BLaER1 (cell line): ENCODE measurements at regions not wholly inside any gene's neighbourhood (a gene's known extent, or its start where the extent isn't known, plus 50 kb on each side); places are given as distances from the start of the nearest gene placed in this dataset.
"Not testable (repeated sequence)": the region's sequence is repeated elsewhere in the genome, so short reads cannot be mapped to it uniquely, and the experiment has no call there.

ENCODE experiments used
- H3K27ac ChIP-seq: shearing (Covaris generic); formaldehyde crosslinking; 2 replicates; pipeline ENCODE4 v1.8.1; 2022
- H3K27me3 ChIP-seq: shearing (Covaris generic); formaldehyde crosslinking; 2 replicates; pipeline ENCODE4 v1.8.1; 2022
- H3K36me3 ChIP-seq: shearing (Covaris generic); formaldehyde crosslinking; 2 replicates; pipeline ENCODE4 v1.8.1; 2022
- H3K4me1 ChIP-seq: shearing (Covaris generic); formaldehyde crosslinking; 2 replicates; pipeline ENCODE4 v1.8.1; 2022
- H3K4me2 ChIP-seq: shearing (Covaris generic); formaldehyde crosslinking; 2 replicates; pipeline ENCODE4 v1.8.1; 2022
- H3K4me3 ChIP-seq: shearing (Covaris generic); formaldehyde crosslinking; 2 replicates; pipeline ENCODE4 v1.8.1; 2022
- H3K9ac ChIP-seq: shearing (Covaris generic); formaldehyde crosslinking; 2 replicates; pipeline ENCODE4 v1.8.1; 2022
- H3K9me3 ChIP-seq: shearing (Covaris generic); formaldehyde crosslinking; 2 replicates; pipeline ENCODE4 v1.8.1; 2022
- H4K20me1 ChIP-seq: shearing (Covaris generic); formaldehyde crosslinking; 2 replicates; pipeline ENCODE4 v1.8.1; 2022
- Cebpa-rat ChIP-seq: shearing (Covaris generic); IDR thresholded peaks from 2 replicates; pipeline ENCODE4 v1.8.1; 2022

- no peak for TF ChIP-seq Cebpa-rat
These were observed 337.6 kb downstream of the FGF10 start for GRCh38 chr5:44051591-44051990.

GRCh38 chr5:44048276-44048984 is 340.8 kb downstream of the FGF10 start:
- Histone ChIP-seq H3K27me3 (no peaks in the 10 kb centered on the region), H4K20me1 (no peaks in the 10 kb centered on the region), H3K4me2 (no peak overlapping the region), H3K9me3 (no peaks in the 10 kb centered on the region), H3K9ac (no peak overlapping the region), H3K36me3 (no peaks in the 10 kb centered on the region), H3K4me1 (no peaks in the 10 kb centered on the region), H3K27ac (no peak overlapping the region), H3K4me3 (no peak overlapping the region)
- TF ChIP-seq Cebpa-rat, result no peak

More at GRCh38 chr5:44051591-44051990, 337.6 kb downstream of the FGF10 start:
- no peak overlapping the region for H3K4me3 ChIP-seq
- H3K27me3 ChIP-seq, result no peaks in the 10 kb centered on the region
- no peak overlapping the region for H3K9ac ChIP-seq
- no peaks in the 10 kb centered on the region for H3K4me1 ChIP-seq
- no peak overlapping the region for H3K4me2 ChIP-seq
- H3K9me3 ChIP-seq, result no peaks in the 10 kb centered on the region
- no peak overlapping the region for H3K27ac ChIP-seq
- no peaks in the 10 kb centered on the region for H3K36me3 ChIP-seq
- H4K20me1 ChIP-seq, result no peaks in the 10 kb centered on the region

GRCh38 chr5:44046619-44047364 is 342.4 kb downstream of the FGF10 start:
- H3K36me3 ChIP-seq, result no peaks in the 10 kb centered on the region
- no peak overlapping the region for H3K4me3 ChIP-seq
- H3K27me3 ChIP-seq, result no peaks in the 10 kb centered on the region
- H3K9me3 ChIP-seq, result no peaks in the 10 kb centered on the region
- H3K4me2 ChIP-seq, result no peak overlapping the region
- no peak overlapping the region for H3K27ac ChIP-seq
- H3K4me1 ChIP-seq, result no peaks in the 10 kb centered on the region
- no peak for TF ChIP-seq Cebpa-rat
- no peaks in the 10 kb centered on the region for H4K20me1 ChIP-seq
- H3K9ac ChIP-seq, result no peak overlapping the region

- not testable (repeated sequence) for H3K36me3 ChIP-seq, H3K27me3 ChIP-seq, H4K20me1 ChIP-seq, H3K9me3 ChIP-seq, H3K4me1 ChIP-seq, H3K4me3 ChIP-seq, H3K27ac ChIP-seq, H3K9ac ChIP-seq, H3K4me2 ChIP-seq
These were observed 344.7 kb downstream of the FGF10 start for GRCh38 chr5:44044549-44044948.

- no peaks in the 10 kb centered on the region for H4K20me1 ChIP-seq
- H3K27me3 ChIP-seq, result no peaks in the 10 kb centered on the region
- no peaks in the 10 kb centered on the region for H3K9me3 ChIP-seq
- no peak overlapping the region for H3K27ac ChIP-seq
- H3K4me2 ChIP-seq, result no peak overlapping the region
- TF ChIP-seq Cebpa-rat, result no peak
- H3K4me3 ChIP-seq, result no peak overlapping the region
- no peaks in the 10 kb centered on the region for H3K4me1 ChIP-seq
- H3K36me3 ChIP-seq, result no peaks in the 10 kb centered on the region
- no peak overlapping the region for H3K9ac ChIP-seq
These were observed 361.0 kb downstream of the FGF10 start for GRCh38 chr5:44028226-44028625.

GRCh38 chr5:44022622-44023021 is 366.6 kb downstream of the FGF10 start:
- Histone ChIP-seq H3K4me3 (no peak overlapping the region), H3K4me2 (no peak overlapping the region), H3K4me1 (no peaks in the 10 kb centered on the region), H3K36me3 (no peaks in the 10 kb centered on the region), H3K27me3 (no peaks in the 10 kb centered on the region), H3K9ac (no peak overlapping the region), H3K27ac (no peak overlapping the region), H4K20me1 (no peaks in the 10 kb centered on the region), H3K9me3 (no peaks in the 10 kb centered on the region)
- no peak for TF ChIP-seq Cebpa-rat

GRCh38 chr5:44011518-44011917 is 377.7 kb downstream of the FGF10 start:
- H3K4me3 ChIP-seq, result no peak overlapping the region
- TF ChIP-seq Cebpa-rat, result no peak
- H3K27me3 ChIP-seq, result no peaks in the 10 kb centered on the region
- H3K4me1 ChIP-seq, result no peaks in the 10 kb centered on the region
- no peak overlapping the region for H3K4me2 ChIP-seq
- no peak overlapping the region for H3K27ac ChIP-seq
- H3K9me3 ChIP-seq, result peaks cover 11% of the 10 kb centered on the region
- no peaks in the 10 kb centered on the region for H4K20me1 ChIP-seq
- no peak overlapping the region for H3K9ac ChIP-seq
- no peaks in the 10 kb centered on the region for H3K36me3 ChIP-seq

- Histone ChIP-seq H3K9ac (no peak overlapping the region), H3K4me1 (no peaks in the 10 kb centered on the region), H3K4me3 (no peak overlapping the region), H3K4me2 (no peak overlapping the region), H3K36me3 (no peaks in the 10 kb centered on the region), H3K27ac (no peak overlapping the region), H3K27me3 (no peaks in the 10 kb centered on the region), H3K9me3 (no peaks in the 10 kb centered on the region; the same call in 1 of the 2 replicates), H4K20me1 (no peaks in the 10 kb centered on the region)
- no peak for TF ChIP-seq Cebpa-rat
These were observed 386.8 kb downstream of the FGF10 start for GRCh38 chr5:44002381-44002901.

GRCh38 chr5:44001675-44002380 is 387.4 kb downstream of the FGF10 start:
- H3K4me2 ChIP-seq, result no peak overlapping the region
- no peaks in the 10 kb centered on the region for H3K4me1 ChIP-seq
- no peak for TF ChIP-seq Cebpa-rat
- no peak overlapping the region for H3K9ac ChIP-seq
- no peaks in the 10 kb centered on the region for H3K36me3 ChIP-seq
- H3K27ac ChIP-seq, result no peak overlapping the region
- no peak overlapping the region for H3K4me3 ChIP-seq
- H4K20me1 ChIP-seq, result no peaks in the 10 kb centered on the region
- no peaks in the 10 kb centered on the region; the same call in 1 of the 2 replicates for H3K9me3 ChIP-seq
- H3K27me3 ChIP-seq, result no peaks in the 10 kb centered on the region

GRCh38 chr5:44001236-44001635 is 388.0 kb downstream of the FGF10 start:
- no peak for TF ChIP-seq Cebpa-rat
- Histone ChIP-seq H3K27me3 (no peaks in the 10 kb centered on the region), H3K4me1 (no peaks in the 10 kb centered on the region), H3K4me2 (no peak overlapping the region), H4K20me1 (no peaks in the 10 kb centered on the region), H3K4me3 (no peak overlapping the region), H3K9ac (no peak overlapping the region), H3K36me3 (no peaks in the 10 kb centered on the region), H3K27ac (no peak overlapping the region), H3K9me3 (no peaks in the 10 kb centered on the region)
